OCI-LY1 (cell line): ENCODE measurements at regions not wholly inside any gene's neighbourhood (a gene's known extent, or its start where the extent isn't known, plus 50 kb on each side); places are given as distances from the start of the nearest gene placed in this dataset.

Experiments used
- H2AFZ ChIP-seq: fragments of 200-600 bp; sonication (generic), shearing (Covaris generic); 2 replicates; pipeline ENCODE4 v1.6.0; 2014; ENCODE audit warnings: antibody characterized with exemption, mild to moderate bottlenecking, low read length
- H3F3A ChIP-seq: fragments of 200-600 bp; sonication (generic), shearing (Covaris generic); 2 replicates; pipeline ENCODE4 v1.6.0; 2014; ENCODE audit warnings: mild to moderate bottlenecking, antibody characterized with exemption, low read length, moderate library complexity; ENCODE audit not compliant: insufficient read depth
- H3K27ac ChIP-seq: fragments of 200-600 bp; sonication (generic); 2 replicates; pipeline ENCODE4 v1.5.1; 2014; ENCODE audit warnings: low read length, mixed run types, mild to moderate bottlenecking, low read depth; ENCODE audit not compliant: poor library complexity, severe bottlenecking
- H3K27me3 ChIP-seq: fragments of 200-600 bp; sonication (generic); 2 replicates; pipeline ENCODE4 v1.6.0; 2014; ENCODE audit warnings: antibody characterized with exemption, mild to moderate bottlenecking, low read length, moderate library complexity; ENCODE audit not compliant: insufficient read depth
- H3K36me3 ChIP-seq: fragments of 200-600 bp; sonication (generic); 2 replicates; pipeline ENCODE4 v1.6.1; 2014; ENCODE audit warnings: mild to moderate bottlenecking, antibody characterized with exemption, low read length, moderate library complexity, mixed read lengths; ENCODE audit not compliant: insufficient read depth
- H3K4me1 ChIP-seq: fragments of 200-600 bp; sonication (generic); 2 replicates; pipeline ENCODE4 v1.5.1; 2014; ENCODE audit warnings: mild to moderate bottlenecking, low read length, moderate library complexity; ENCODE audit not compliant: insufficient read depth, severe bottlenecking
- H3K4me2 ChIP-seq: fragments of 200-600 bp; sonication (generic), shearing (Covaris generic); 2 replicates; pipeline ENCODE4 v1.6.1; 2014; ENCODE audit warnings: low read length
- H3K4me3 ChIP-seq: fragments of 200-600 bp; sonication (generic); 2 replicates; pipeline ENCODE4 v1.5.1; 2014; ENCODE audit warnings: low read length, low read depth, mild to moderate bottlenecking, mixed read lengths; ENCODE audit not compliant: poor library complexity, severe bottlenecking
- H3K79me2 ChIP-seq: fragments of 200-600 bp; shearing (Covaris generic); 2 replicates; pipeline ENCODE4 v1.6.1; 2016; ENCODE audit warnings: mixed run types, low read length, mixed read lengths; ENCODE audit not compliant: insufficient read depth
- H3K9ac ChIP-seq: fragments of 200-600 bp; sonication (generic), shearing (Covaris generic); 2 replicates; pipeline ENCODE4 v1.6.1; 2014; ENCODE audit warnings: mild to moderate bottlenecking, low read length, mixed read lengths
- H3K9me2 ChIP-seq: fragments of 200-600 bp; sonication (generic), shearing (Covaris generic); 2 replicates; pipeline ENCODE4 v1.6.1; 2014; ENCODE audit warnings: low read depth, mild to moderate bottlenecking, low read length, mixed read lengths
- H3K9me3 ChIP-seq: fragments of 200-600 bp; shearing (Covaris generic); 2 replicates; pipeline ENCODE4 v1.6.1; 2014; ENCODE audit warnings: low read length, mixed read lengths
- H4K20me1 ChIP-seq: fragments of 200-600 bp; sonication (generic), shearing (Covaris generic); 2 replicates; pipeline ENCODE4 v1.6.0; 2016; ENCODE audit warnings: mild to moderate bottlenecking, low read length; ENCODE audit not compliant: insufficient read depth
- CTCF ChIP-seq: fragments of 200-600 bp; sonication (generic), shearing (Covaris generic); IDR thresholded peaks from 2 replicates; pipeline ENCODE4 v1.5.1; 2017; ENCODE audit warnings: mild to moderate bottlenecking, antibody characterized with exemption, low read length, moderate library complexity, mixed read lengths
- EZH2 ChIP-seq: fragments of 200-600 bp; sonication (generic), shearing (Covaris generic); IDR thresholded peaks from 2 replicates; pipeline ENCODE4 v1.8.0; 2017; ENCODE audit warnings: borderline replicate concordance, mixed run types, mild to moderate bottlenecking, antibody characterized with exemption, low read length, moderate library complexity, mixed read lengths

- H3K9ac ChIP-seq = no peak overlapping the region
- H3K9me2 ChIP-seq = no peaks in the 10 kb centered on the region
- H3K27me3 ChIP-seq = no peaks in the 10 kb centered on the region
- H2AFZ ChIP-seq = no peak overlapping the region
- no peak overlapping the region for H3K4me3 ChIP-seq
- H3K36me3 ChIP-seq = no peaks in the 10 kb centered on the region
- H3K79me2 ChIP-seq = no peaks in the 10 kb centered on the region
- no peak overlapping the region for H3K4me2 ChIP-seq
- TF ChIP-seq CTCF = no peak
- no peak for TF ChIP-seq EZH2
- no peak overlapping the region for H3K27ac ChIP-seq
- H4K20me1 ChIP-seq = no peaks in the 10 kb centered on the region
- no peaks in the 10 kb centered on the region for H3K4me1 ChIP-seq
- no peaks in the 10 kb centered on the region for H3K9me3 ChIP-seq
- H3F3A ChIP-seq = no peaks in the 10 kb centered on the region
These were observed 286.5 kb upstream of the MTNR1B start for GRCh38 chr11:92682952-92683351.

- H3F3A ChIP-seq = no peaks in the 10 kb centered on the region
- no peaks in the 10 kb centered on the region for H3K9me2 ChIP-seq
- H3K9me3 ChIP-seq = no peaks in the 10 kb centered on the region
- H2AFZ ChIP-seq = no peak overlapping the region
- TF ChIP-seq CTCF = no peak
- no peak for TF ChIP-seq EZH2
- H4K20me1 ChIP-seq = no peaks in the 10 kb centered on the region
- H3K9ac ChIP-seq = no peak overlapping the region
- no peaks in the 10 kb centered on the region for H3K79me2 ChIP-seq
- no peaks in the 10 kb centered on the region for H3K36me3 ChIP-seq
- H3K4me2 ChIP-seq = no peak overlapping the region
- H3K27me3 ChIP-seq = no peaks in the 10 kb centered on the region
- H3K4me3 ChIP-seq = no peak overlapping the region
- no peaks in the 10 kb centered on the region for H3K4me1 ChIP-seq
- no peak overlapping the region for H3K27ac ChIP-seq
These were observed 284.4 kb upstream of the MTNR1B start for GRCh38 chr11:92685049-92685448.

- no peak overlapping the region for H3K4me2 ChIP-seq
- no peaks in the 10 kb centered on the region for H3K79me2 ChIP-seq
- H3K36me3 ChIP-seq = no peaks in the 10 kb centered on the region
- H3K9me3 ChIP-seq = no peaks in the 10 kb centered on the region
- no peak for TF ChIP-seq EZH2
- TF ChIP-seq CTCF = no peak
- H3K9me2 ChIP-seq = no peaks in the 10 kb centered on the region
- H3F3A ChIP-seq = no peaks in the 10 kb centered on the region
- H3K27ac ChIP-seq = no peak overlapping the region
- no peaks in the 10 kb centered on the region for H3K4me1 ChIP-seq
- no peaks in the 10 kb centered on the region for H3K27me3 ChIP-seq
- no peaks in the 10 kb centered on the region for H4K20me1 ChIP-seq
- no peak overlapping the region for H3K4me3 ChIP-seq
- no peak overlapping the region for H3K9ac ChIP-seq
- no peak overlapping the region for H2AFZ ChIP-seq
These were observed 281.7 kb upstream of the MTNR1B start for GRCh38 chr11:92687724-92688123.
